Transverse colon (tissue), 4 donors: ENCODE measurements at regions not wholly inside any gene's neighbourhood (a gene's known extent, or its start where the extent isn't known, plus 50 kb on each side); places are given as distances from the start of the nearest gene placed in this dataset.

Experiments
- EP300 ChIP-seq: sonication (generic); formaldehyde crosslinking; IDR thresholded peaks from one replicate; pipeline ENCODE4 v1.6.1; 2017; ENCODE audit warnings: antibody characterized with exemption, low read depth
- POLR2A ChIP-seq: fragments of 450-650 bp; IDR thresholded peaks from one replicate; pipeline ENCODE4 v1.6.1; 2016; ENCODE audit warnings: antibody characterized with exemption, mild to moderate bottlenecking, moderate library complexity
- POLR2AphosphoS5 ChIP-seq, 3 donors: sonication (generic); formaldehyde crosslinking; IDR thresholded peaks; one replicate each; pipeline ENCODE4 v1.6.1; 2016; ENCODE audit warnings: antibody characterized with exemption in 3 of 3
- TF ChIP-seq, protein P1 (sequence below), 5 experiments: fragments of 200-600 bp in 3 of 5; fragments of 450-650 bp in 2 of 5; sonication (generic) in 3 of 5; IDR thresholded peaks; 1 replicate in 2 of 5; 2 replicates in 3 of 5; pipeline ENCODE4 v1.5.1; 2016 to 2017; ENCODE audit warnings: antibody characterized with exemption in 5 of 5, inconsistent platforms in 3 of 5, mild to moderate bottlenecking in 2 of 5, moderate library complexity in 1 of 5

DNA sequence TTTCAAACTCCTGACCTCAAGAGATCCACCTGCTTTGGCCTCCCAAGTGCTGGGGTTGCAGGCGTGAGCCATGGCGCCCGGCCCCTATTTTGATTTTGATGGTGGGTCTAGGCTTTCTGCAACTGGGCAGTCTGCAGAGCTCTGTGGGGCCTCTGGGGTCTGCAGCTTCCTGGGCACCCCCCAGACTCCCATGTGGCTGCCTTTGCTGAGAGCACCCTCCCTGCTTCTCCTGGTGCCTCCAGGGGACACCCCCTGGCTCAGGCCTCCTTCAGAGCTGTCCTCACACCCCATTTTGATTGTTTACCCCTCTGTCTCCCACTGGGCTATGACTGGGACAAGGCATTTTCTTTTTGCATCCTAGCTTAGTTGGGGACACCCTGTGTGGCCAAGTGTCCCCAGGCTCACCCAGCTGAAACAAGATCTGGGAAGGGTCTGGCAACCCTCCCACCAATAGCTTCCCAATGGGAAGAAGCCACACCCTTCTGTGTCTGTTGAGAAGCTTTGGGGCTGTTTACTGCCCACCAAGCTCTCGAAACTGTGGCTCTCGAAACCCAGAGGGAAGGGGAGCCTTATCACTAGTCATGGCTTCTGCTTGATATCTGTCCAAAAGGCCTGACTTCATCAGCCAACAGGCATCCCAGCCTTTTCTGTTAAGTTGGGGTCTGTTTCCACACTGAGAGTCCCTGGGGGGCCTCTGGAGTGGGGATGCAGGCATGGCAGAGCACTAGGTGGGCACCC is 204.4 kb upstream of the IER5L start:
- no peak for TF ChIP-seq POLR2AphosphoS5 (IDR thresholded peaks at IDR 0.05)
- TF ChIP-seq, protein P1, sequence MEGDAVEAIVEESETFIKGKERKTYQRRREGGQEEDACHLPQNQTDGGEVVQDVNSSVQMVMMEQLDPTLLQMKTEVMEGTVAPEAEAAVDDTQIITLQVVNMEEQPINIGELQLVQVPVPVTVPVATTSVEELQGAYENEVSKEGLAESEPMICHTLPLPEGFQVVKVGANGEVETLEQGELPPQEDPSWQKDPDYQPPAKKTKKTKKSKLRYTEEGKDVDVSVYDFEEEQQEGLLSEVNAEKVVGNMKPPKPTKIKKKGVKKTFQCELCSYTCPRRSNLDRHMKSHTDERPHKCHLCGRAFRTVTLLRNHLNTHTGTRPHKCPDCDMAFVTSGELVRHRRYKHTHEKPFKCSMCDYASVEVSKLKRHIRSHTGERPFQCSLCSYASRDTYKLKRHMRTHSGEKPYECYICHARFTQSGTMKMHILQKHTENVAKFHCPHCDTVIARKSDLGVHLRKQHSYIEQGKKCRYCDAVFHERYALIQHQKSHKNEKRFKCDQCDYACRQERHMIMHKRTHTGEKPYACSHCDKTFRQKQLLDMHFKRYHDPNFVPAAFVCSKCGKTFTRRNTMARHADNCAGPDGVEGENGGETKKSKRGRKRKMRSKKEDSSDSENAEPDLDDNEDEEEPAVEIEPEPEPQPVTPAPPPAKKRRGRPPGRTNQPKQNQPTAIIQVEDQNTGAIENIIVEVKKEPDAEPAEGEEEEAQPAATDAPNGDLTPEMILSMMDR (IDR thresholded peaks at IDR 0.05) = no peak
- TF ChIP-seq POLR2A = no peak
- no peak for TF ChIP-seq EP300
